Immature natural killer cell (primary cell): ENCODE measurements at regions not wholly inside any gene's neighbourhood (a gene's known extent, or its start where the extent isn't known, plus 50 kb on each side); places are given as distances from the start of the nearest gene placed in this dataset.
A peak's percentile ranks its signal among the peaks of the same experiment; 100 is the strongest.

Experiments
- DNase-seq, 3 donors: peaks; one replicate each; pipeline ENCODE4 v3.0.0; 2022; ENCODE audit warnings: mixed read lengths in 1 of 3
- H3K27ac Mint-ChIP-seq, 6 donors: one replicate each; pipeline ENCODE4 v1.8.0; 2020; ENCODE audit warnings: mixed read lengths in 6 of 6, mild to moderate bottlenecking in 5 of 6, inconsistent platforms in 4 of 6, moderate library complexity in 3 of 6
- H3K27me3 Mint-ChIP-seq, 3 donors: one replicate each; pipeline ENCODE4 v1.8.0; 2020 to 2021; ENCODE audit warnings: low read depth in 3 of 3, mild to moderate bottlenecking in 3 of 3, mixed read lengths in 3 of 3, moderate library complexity in 3 of 3, inconsistent platforms in 1 of 3
- H3K36me3 Mint-ChIP-seq, 3 donors: one replicate each; pipeline ENCODE4 v1.8.0; 2020; ENCODE audit warnings: mixed read lengths in 3 of 3, inconsistent platforms in 2 of 3, mild to moderate bottlenecking in 2 of 3
- H3K4me1 Mint-ChIP-seq, 2 donors: one replicate each; pipeline ENCODE4 v1.8.0; 2020; ENCODE audit warnings: inconsistent platforms in 2 of 2, mild to moderate bottlenecking in 2 of 2, mixed read lengths in 2 of 2, moderate library complexity in 1 of 2
- H3K4me3 Mint-ChIP-seq, 5 donors: one replicate each; pipeline ENCODE4 v1.8.0; 2020; ENCODE audit warnings: mild to moderate bottlenecking in 5 of 5, mixed read lengths in 5 of 5, inconsistent platforms in 3 of 5, moderate library complexity in 3 of 5
- H3K9me3 Mint-ChIP-seq, 6 donors: one replicate each; pipeline ENCODE4 v1.8.0; 2020; ENCODE audit warnings: mild to moderate bottlenecking in 6 of 6, mixed read lengths in 6 of 6, inconsistent platforms in 4 of 6, moderate library complexity in 3 of 6

DNA sequence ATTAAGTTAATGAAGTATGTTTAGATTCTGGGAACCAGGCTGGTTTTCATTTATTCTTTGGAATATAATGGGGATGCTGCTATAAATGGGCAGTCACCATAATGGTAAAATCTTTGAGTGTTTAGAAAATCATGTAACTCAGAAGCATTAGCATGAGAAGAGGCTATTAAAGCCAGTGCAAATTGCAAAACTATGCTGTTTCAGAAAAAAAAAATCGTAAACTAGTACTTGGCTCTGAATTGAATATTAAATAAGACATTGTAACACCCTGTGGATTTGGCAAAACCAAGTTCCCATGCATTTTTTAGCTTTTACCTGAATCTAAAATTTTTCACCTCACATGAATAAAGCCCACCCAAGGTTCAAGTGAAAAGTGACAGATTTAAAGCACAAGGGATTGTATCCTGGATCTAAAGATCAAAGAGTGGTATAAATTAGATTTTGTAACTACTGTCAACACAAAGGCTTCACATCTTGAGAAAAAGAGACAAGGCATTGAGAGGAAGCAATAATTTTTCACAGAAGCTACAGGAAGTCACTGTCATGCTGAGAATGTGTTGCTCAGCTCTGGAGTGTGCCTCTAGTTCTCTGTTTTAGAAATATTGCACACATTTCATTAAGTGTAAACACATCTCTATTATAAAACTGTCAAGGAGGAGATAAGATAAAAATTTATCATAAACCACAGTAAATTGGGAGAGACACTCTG, 142.2 kb downstream of the ABCA8 start:
- DNase-seq: no peak
- no peaks in the 10 kb centered on the region for H3K36me3 Mint-ChIP-seq
- H3K27ac Mint-ChIP-seq: no peak overlapping the region
- no peaks in the 10 kb centered on the region for H3K9me3 Mint-ChIP-seq
- H3K27me3 Mint-ChIP-seq: peaks cover 0 to 19% (median 7%) of the 10 kb centered on the region in 3 donors
- no peak overlapping the region for H3K4me3 Mint-ChIP-seq
- H3K4me1 Mint-ChIP-seq: no peaks in the 10 kb centered on the region

GRCh38 chr17:68809148-68809547, 146.0 kb downstream of the ABCA8 start:
- no peak overlapping the region for H3K4me3 Mint-ChIP-seq
- H3K9me3 Mint-ChIP-seq: no peaks in the 10 kb centered on the region
- no peaks in the 10 kb centered on the region for H3K4me1 Mint-ChIP-seq
- no peaks in the 10 kb centered on the region for H3K36me3 Mint-ChIP-seq
- DNase-seq: no peak
- H3K27me3 Mint-ChIP-seq: peaks cover 0 to 9% (median 7%) of the 10 kb centered on the region in 3 donors
- no peak overlapping the region for H3K27ac Mint-ChIP-seq

GRCh38 chr17:68807998-68808772, 147.0 kb downstream of the ABCA8 start:
- Mint-ChIP-seq H3K36me3 (no peaks in the 10 kb centered on the region), H3K9me3 (no peaks in the 10 kb centered on the region), H3K4me3 (no peak overlapping the region), H3K27ac (no peak overlapping the region), H3K4me1 (no peaks in the 10 kb centered on the region), H3K27me3 (peaks cover 0 to 9% (median 7%) of the 10 kb centered on the region in 3 donors)
- DNase-seq: no peak

DNA sequence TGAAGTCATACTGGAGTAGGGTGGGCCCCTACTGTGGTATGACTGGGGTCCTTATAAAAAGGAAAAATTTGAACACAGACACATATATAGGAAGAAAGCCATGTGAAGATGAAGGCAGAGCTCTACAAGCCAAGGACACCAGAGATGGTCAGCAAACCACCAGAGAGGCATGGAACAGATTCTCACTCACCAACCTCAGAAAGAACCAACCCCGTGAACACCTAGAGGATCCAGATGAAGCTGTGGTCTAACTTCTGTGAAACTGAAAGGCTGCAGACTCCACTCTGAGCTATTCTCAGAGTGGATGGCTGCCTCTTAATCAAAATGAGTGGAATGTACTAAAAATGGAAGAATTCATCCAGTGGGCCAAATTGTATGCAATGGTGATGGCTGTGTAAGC, 149.6 kb downstream of the ABCA8 start:
- DNase-seq: no peak
- Mint-ChIP-seq H3K9me3 (no peaks in the 10 kb centered on the region), H3K4me1 (no peaks in the 10 kb centered on the region), H3K4me3 (no peak overlapping the region), H3K27me3 (peaks cover 0 to 9% (median 3%) of the 10 kb centered on the region in 3 donors), H3K27ac (no peak overlapping the region), H3K36me3 (no peaks in the 10 kb centered on the region)

DNA sequence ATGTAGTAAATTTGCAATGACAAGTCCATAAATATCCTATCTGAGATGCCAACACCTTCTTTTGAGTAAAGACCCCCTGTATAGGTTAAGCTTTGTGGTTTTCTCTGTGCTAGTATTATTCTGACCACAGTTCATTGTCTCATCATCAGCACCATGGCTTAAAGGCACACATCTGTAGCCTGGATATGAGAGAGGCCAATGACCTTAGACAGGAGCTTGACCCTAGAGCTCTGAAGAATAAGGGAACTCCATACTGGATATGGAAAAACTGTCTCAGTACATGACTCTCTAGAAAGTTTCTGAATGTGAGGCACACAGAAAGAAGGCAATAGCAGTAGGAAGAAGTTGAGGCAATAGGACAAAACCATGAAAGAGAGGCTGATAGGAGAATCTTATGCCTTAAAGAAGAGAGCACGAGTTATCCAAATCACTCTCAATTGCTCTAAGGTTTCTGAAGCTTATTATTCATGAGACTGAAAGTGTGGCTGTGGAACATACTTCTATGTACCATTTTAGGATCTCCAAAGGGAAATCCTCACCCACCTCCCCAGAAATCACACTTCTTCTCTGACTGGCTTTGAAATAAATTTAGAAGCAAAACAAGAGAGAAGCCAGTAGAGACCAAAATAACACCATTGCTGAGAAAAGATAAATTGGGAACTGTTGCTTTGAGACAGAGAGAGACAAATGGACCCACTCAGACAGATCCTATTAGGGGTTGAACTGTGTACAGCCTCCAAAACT, 150.2 kb downstream of the ABCA8 start:
- peaks cover 0 to 9% (median 3%) of the 10 kb centered on the region in 3 donors for H3K27me3 Mint-ChIP-seq
- H3K9me3 Mint-ChIP-seq: no peaks in the 10 kb centered on the region
- no peak overlapping the region for H3K27ac Mint-ChIP-seq
- H3K4me1 Mint-ChIP-seq: no peaks in the 10 kb centered on the region
- no peak for DNase-seq
- H3K36me3 Mint-ChIP-seq: no peaks in the 10 kb centered on the region
- H3K4me3 Mint-ChIP-seq: no peak overlapping the region

DNA sequence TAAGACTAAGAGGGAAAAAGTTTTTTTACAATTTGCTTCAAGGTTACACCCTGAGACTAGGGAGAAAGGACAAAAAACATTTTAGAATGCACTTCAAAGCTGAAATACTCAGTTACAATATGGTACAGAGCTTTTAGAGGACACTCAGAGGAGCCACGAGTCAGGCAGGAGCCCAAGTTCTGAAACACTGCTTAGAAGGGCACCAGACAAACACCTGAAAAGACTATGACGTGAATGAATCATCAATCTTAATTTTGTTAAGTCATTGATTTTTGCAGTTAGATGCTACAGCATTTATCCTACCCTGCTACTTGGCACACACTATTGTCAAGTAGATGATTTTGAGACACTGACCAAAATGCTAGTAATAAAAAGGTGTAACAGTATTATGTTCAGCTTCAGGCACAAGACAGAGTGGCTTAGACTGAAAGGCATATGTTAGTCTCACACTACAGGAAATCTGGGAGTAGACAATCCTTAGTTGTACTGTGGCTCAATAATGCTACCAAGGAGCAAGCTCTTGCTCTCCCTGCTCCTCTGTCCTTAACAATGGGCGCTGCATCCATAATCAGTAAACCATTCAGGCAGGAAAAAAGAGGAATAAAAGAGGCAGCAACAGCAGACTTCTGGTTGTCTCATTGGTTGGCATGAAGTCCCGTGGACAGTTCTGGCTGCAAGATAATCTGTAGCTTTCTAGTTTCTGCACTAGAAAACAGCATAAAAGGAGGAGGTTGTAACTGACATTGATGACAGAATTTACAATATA, 151.8 kb downstream of the ABCA8 start:
- Mint-ChIP-seq H3K4me3 (no peak overlapping the region), H3K27ac (no peak overlapping the region), H3K4me1 (no peaks in the 10 kb centered on the region), H3K27me3 (peaks cover 0 to 8% (median 3%) of the 10 kb centered on the region in 3 donors), H3K36me3 (no peaks in the 10 kb centered on the region), H3K9me3 (no peaks in the 10 kb centered on the region)
- DNase-seq: no peak

GRCh38 chr17:68801335-68802247, 153.6 kb downstream of the ABCA8 start:
- Mint-ChIP-seq H3K27me3 (peaks cover 0 to 12% (median 4%) of the 10 kb centered on the region in 3 donors), H3K27ac (no peak overlapping the region), H3K9me3 (no peaks in the 10 kb centered on the region), H3K4me1 (no peaks in the 10 kb centered on the region), H3K4me3 (no peak overlapping the region), H3K36me3 (no peaks in the 10 kb centered on the region)
- no peak for DNase-seq

DNA sequence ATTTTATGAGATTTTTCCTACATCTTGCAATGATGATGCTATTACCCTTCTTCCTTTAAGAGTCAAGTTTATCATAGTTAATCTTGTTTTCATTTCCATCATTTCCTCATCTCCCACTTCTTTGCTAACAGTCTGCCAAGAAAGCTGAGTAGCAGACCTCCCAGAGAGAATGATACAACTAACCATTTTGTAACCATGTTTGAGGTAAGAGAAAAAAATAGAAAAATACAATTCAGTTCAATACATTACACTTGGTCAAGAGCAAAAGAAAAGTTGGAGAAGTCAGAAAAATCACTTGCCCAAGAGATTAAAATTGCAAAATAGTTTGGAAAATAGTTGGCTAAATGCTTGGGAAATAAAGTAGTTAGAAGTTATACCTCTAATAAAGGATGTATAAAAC, 154.4 kb downstream of the ABCA8 start:
- Mint-ChIP-seq H3K27ac (no peak overlapping the region), H3K27me3 (peaks cover 0 to 16% (median 6%) of the 10 kb centered on the region in 3 donors), H3K4me3 (no peak overlapping the region), H3K4me1 (no peaks in the 10 kb centered on the region), H3K9me3 (no peaks in the 10 kb centered on the region), H3K36me3 (no peaks in the 10 kb centered on the region)
- DNase-seq: no peak

- DNase-seq: no peak
- Mint-ChIP-seq H3K9me3 (no peaks in the 10 kb centered on the region), H3K36me3 (no peaks in the 10 kb centered on the region), H3K27ac (peak overlapping the region; percentile 30 to 70 (median 52)), H3K4me3 (peak overlapping the region; percentile 29 to 73 (median 62)), H3K27me3 (peaks cover 1 to 15% (median 5%) of the 10 kb centered on the region in 3 donors), H3K4me1 (peaks cover 11% of the 10 kb centered on the region in 2 donors)
These were observed 160.4 kb downstream of the ABCA8 start for GRCh38 chr17:68794636-68795434.

DNA sequence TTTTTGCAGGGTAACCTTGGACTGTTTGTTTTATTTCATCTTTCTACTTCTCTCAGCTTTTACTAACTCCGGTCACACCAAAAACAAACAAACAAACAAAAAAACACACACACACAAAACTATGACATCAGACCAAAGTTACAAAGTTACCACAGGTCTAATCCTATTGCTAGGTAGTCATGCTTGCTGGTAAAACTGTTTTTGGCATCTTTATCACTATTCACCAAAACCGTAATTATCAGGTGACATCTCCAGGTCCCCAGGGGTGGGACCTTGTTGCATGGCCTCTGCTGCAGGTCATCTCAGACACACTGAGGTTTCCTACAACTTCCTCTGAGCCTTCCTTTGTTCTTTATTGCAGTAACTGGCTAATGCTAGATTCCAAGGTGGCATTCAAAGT, 162.3 kb downstream of the ABCA8 start:
- Mint-ChIP-seq H3K27me3 (peaks cover 1 to 14% (median 7%) of the 10 kb centered on the region in 3 donors), H3K36me3 (no peaks in the 10 kb centered on the region), H3K4me3 (no peak overlapping the region), H3K27ac (no peak overlapping the region), H3K9me3 (no peaks in the 10 kb centered on the region), H3K4me1 (peaks cover 11% of the 10 kb centered on the region in 2 donors)
- DNase-seq: no peak

DNA sequence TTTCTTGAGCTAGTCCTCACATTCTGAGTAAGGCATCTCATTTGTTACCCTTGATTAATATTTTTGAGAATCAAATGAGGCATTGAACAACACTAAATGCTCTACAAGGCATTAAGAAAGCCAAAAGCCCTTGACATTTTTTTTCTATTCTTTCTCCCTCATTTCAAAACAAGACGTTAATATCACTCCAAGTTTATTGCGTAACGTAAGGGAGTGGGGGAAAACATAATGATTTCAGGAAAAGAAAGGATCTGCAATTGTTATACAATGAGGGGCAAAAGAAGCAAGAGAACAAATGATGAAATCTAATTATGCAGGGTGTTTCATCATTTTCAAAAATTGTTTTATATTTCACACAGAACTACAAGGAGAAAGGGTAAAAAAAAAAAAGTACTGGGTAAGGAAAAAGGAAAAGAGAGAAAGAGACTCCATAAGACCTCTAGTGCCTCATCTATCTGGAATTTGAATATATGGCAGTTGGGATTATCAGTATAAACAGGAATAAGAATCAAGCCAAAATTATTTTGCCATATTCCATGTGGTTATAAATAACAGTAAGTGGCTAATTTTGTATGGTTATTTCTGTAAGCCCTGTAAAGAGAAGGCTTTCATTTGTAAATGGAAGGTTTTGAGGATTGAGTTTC, 163.0 kb downstream of the ABCA8 start:
- Mint-ChIP-seq H3K36me3 (no peaks in the 10 kb centered on the region), H3K27ac (no peak overlapping the region), H3K9me3 (no peaks in the 10 kb centered on the region), H3K27me3 (peaks cover 1 to 13% (median 7%) of the 10 kb centered on the region in 3 donors), H3K4me3 (no peak overlapping the region), H3K4me1 (peaks cover 11% of the 10 kb centered on the region in 2 donors)
- no peak for DNase-seq

DNA sequence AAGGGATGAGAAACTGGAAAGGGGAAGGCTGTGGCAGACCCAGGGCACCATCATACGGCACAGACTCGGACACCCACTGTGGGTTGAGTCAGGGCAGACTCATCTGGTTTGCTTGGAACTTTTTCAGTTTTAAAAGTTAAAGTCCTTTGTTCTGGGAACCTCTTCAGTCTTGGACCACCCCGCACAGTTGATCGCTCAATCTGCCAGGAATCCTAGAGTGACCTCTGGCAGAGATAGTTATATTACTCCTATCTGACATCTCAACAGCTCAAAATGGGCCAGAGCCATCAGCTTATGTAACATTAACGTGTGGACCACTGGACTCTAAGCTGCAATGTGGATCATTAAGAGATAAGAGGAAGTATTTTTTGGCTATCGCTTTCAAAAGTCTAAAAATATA, 164.3 kb downstream of the ABCA8 start:
- no peaks in the 10 kb centered on the region for H3K36me3 Mint-ChIP-seq
- H3K9me3 Mint-ChIP-seq: no peaks in the 10 kb centered on the region
- peaks cover 11% of the 10 kb centered on the region in 2 donors for H3K4me1 Mint-ChIP-seq
- no peak for DNase-seq
- no peak overlapping the region for H3K27ac Mint-ChIP-seq
- H3K4me3 Mint-ChIP-seq: no peak overlapping the region
- H3K27me3 Mint-ChIP-seq: peaks cover 3 to 10% (median 5%) of the 10 kb centered on the region in 3 donors
